Calu3 (cell line): ENCODE measurements at regions not wholly inside any gene's neighbourhood (a gene's known extent, or its start where the extent isn't known, plus 50 kb on each side); places are given as distances from the start of the nearest gene placed in this dataset.

Experiments used
- BruUV-seq: library from RNA; stranded (reverse); fragments of 400-500 nt; replicated peaks from 2 replicates; lab custom pipeline; 2021; lab: Mats Ljungman, UMichigan
- CTCF ChIA-PET: fragments of 300-600 bp; sonication (Branson Sonifier 250); formaldehyde crosslinking; loops from one replicate; lab custom pipeline; 2022; ENCODE audit warnings: antibody characterized with exemption; lab: Charles Lee
- DNase-seq: peaks from one replicate; pipeline ENCODE4 v3.0.0; 2022
- H3K27ac Mint-ChIP-seq: one replicate; pipeline ENCODE4 v1.8.0; 2022; ENCODE audit warnings: mixed read lengths; ENCODE audit not compliant: unreplicated experiment
- H3K27me3 Mint-ChIP-seq: one replicate; pipeline ENCODE4 v1.8.0; 2022; ENCODE audit warnings: mixed read lengths; ENCODE audit not compliant: unreplicated experiment
- H3K36me3 Mint-ChIP-seq: one replicate; pipeline ENCODE4 v1.8.0; 2022; ENCODE audit warnings: mild to moderate bottlenecking, moderate library complexity, mixed read lengths; ENCODE audit not compliant: insufficient read depth, unreplicated experiment
- H3K4me1 Mint-ChIP-seq: one replicate; pipeline ENCODE4 v1.8.0; 2022; ENCODE audit warnings: mild to moderate bottlenecking, low read depth, mixed read lengths; ENCODE audit not compliant: unreplicated experiment
- H3K4me3 Mint-ChIP-seq: one replicate; pipeline ENCODE4 v1.8.0; 2022; ENCODE audit warnings: mild to moderate bottlenecking, low read depth, moderate library complexity, mixed read lengths; ENCODE audit not compliant: unreplicated experiment
- H3K9me3 Mint-ChIP-seq: one replicate; pipeline ENCODE4 v1.8.0; 2022; ENCODE audit warnings: low read depth, mixed read lengths; ENCODE audit not compliant: unreplicated experiment
- CTCF ChIP-seq: fragments of 200-600 bp; IDR thresholded peaks from one replicate; pipeline ENCODE4 v1.8.0; 2022; ENCODE audit warnings: antibody characterized with exemption; ENCODE audit not compliant: unreplicated experiment
- intact Hi-C: fragments of 100-400 bp; cut with micrococcal nuclease; formaldehyde crosslinking; loops from one replicate; pipeline ENCODE4 v1.10.0; 2022; ENCODE audit not compliant: unreplicated experiment

DNA sequence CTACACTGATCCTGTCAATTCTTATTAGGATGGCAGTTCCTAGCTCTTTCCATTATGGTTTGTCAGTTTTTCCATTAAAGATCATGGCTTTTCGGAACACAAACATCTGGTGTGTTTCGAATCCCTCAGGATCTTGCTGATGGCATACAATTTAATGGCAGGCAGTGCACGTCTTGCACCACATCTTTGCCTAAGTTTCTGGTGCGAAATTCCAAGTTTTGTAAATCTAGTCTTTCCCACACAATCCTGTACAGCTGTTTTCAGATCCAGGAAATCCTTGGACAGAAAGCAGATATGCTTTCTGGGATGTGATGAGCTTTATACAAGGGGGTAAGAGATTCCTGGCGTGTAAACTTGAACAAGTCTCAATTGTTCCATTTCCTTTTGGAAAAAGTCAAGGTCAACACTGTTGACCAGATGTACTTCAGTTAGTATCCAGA is 224.3 kb upstream of the PHYHIPL start:
- Mint-ChIP-seq H3K4me1 (peaks cover 7% of the 10 kb centered on the region), H3K4me3 (no peak overlapping the region), H3K27me3 (peaks cover 19% of the 10 kb centered on the region), H3K36me3 (no peaks in the 10 kb centered on the region), H3K9me3 (no peaks in the 10 kb centered on the region), H3K27ac (no peak overlapping the region)
- DNase-seq: no peak
- intact Hi-C loops: loop anchor here (1.0 to 10.0 kb wide), 8 partner anchors 125 to 670 kb away; no protein-coding TSS in a partner anchor
- CTCF ChIA-PET: interaction anchor here (0.6 to 1.3 kb wide), 8 partner anchors 54 to 629 kb away, joined by 3 to 4 read pairs (median 3); no protein-coding TSS in a partner anchor
- no TSS peak for BruUV-seq
- no peak for TF ChIP-seq CTCF

- Mint-ChIP-seq H3K9me3 (no peaks in the 10 kb centered on the region), H3K4me1 (peaks cover 7% of the 10 kb centered on the region), H3K4me3 (no peak overlapping the region), H3K36me3 (no peaks in the 10 kb centered on the region), H3K27ac (no peak overlapping the region), H3K27me3 (peaks cover 20% of the 10 kb centered on the region)
- peak; percentile 65 for DNase-seq
- BruUV-seq: no TSS peak
- TF ChIP-seq CTCF: peak; percentile 75
- intact Hi-C loops: loop anchor here (1.0 to 10.0 kb wide), 8 partner anchors 124 to 669 kb away; no protein-coding TSS in a partner anchor
- CTCF ChIA-PET: interaction anchor here (0.6 to 1.3 kb wide), 8 partner anchors 54 to 628 kb away, joined by 3 to 4 read pairs (median 3); no protein-coding TSS in a partner anchor
Measured at GRCh38 chr10:58952747-58953466, 223.5 kb upstream of the PHYHIPL start.

DNA sequence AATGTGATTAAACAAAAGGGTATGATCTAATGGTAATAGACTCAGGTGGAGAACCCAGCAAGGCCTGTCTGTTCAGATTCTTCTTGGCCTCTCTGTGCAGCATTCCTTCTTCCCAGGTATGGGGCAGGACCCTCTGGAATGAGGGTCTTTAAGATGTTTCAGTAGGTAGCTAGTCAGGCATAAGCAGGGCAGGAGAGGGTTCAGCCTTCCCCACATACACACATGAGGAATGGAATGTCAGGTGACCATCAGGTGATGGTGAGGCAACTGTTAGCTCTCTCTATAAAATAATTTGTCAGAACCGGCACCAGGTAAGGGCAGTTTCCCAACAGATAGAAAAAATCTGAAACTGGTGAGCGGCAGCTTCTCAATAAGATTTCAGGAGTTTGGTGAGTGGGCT is 222.3 kb upstream of the PHYHIPL start:
- DNase-seq: no peak
- CTCF ChIA-PET: interaction anchor here (0.7 kb wide), 1 partner anchor 226 kb away, joined by 3 read pairs; no protein-coding TSS in a partner anchor
- intact Hi-C loops: loop anchor here (5.0 to 10.0 kb wide), 5 partner anchors 123 to 668 kb away; no protein-coding TSS in a partner anchor
- H3K4me1 Mint-ChIP-seq: peaks cover 7% of the 10 kb centered on the region
- no TSS peak for BruUV-seq
- H3K27me3 Mint-ChIP-seq: peaks cover 32% of the 10 kb centered on the region
- no peak overlapping the region for H3K27ac Mint-ChIP-seq
- no peaks in the 10 kb centered on the region for H3K36me3 Mint-ChIP-seq
- no peak for TF ChIP-seq CTCF
- H3K4me3 Mint-ChIP-seq: no peak overlapping the region
- no peaks in the 10 kb centered on the region for H3K9me3 Mint-ChIP-seq

DNA sequence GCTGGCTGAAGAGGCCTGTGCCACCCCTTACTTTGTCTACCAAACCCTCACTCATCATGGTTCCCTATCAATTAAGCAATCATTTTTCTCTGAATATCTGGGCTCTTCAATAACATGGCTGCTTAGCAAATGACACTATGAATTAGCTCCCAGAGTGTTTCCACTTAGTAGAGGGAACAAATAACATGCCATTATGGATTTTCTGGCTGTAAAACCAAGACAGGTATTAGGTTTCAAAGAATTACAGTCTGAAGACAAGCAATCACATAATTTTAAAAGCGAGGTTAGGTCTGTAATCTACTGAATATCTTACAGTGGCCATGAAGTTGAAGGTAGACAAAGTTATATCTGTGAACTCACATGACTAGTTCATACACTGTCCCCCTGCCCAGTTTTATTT is 220.8 kb upstream of the PHYHIPL start:
- H3K4me1 Mint-ChIP-seq: peaks cover 7% of the 10 kb centered on the region
- H3K27me3 Mint-ChIP-seq: peaks cover 44% of the 10 kb centered on the region
- H3K36me3 Mint-ChIP-seq: no peaks in the 10 kb centered on the region
- H3K9me3 Mint-ChIP-seq: no peaks in the 10 kb centered on the region
- no peak for TF ChIP-seq CTCF
- no TSS peak for BruUV-seq
- CTCF ChIA-PET: no interaction called here
- no peak overlapping the region for H3K4me3 Mint-ChIP-seq
- intact Hi-C loops: loop anchor here (10.0 kb wide), 1 partner anchor 619 kb away; no protein-coding TSS in a partner anchor
- DNase-seq: no peak
- H3K27ac Mint-ChIP-seq: no peak overlapping the region
